HG03460 (cell line): ENCODE measurements at regions not wholly inside any gene's neighbourhood (a gene's known extent, or its start where the extent isn't known, plus 50 kb on each side); places are given as distances from the start of the nearest gene placed in this dataset.

Experiments
- ATAC-seq: cut with Tn5 transposase; IDR thresholded peaks from one replicate; pipeline ENCODE4 v1.9.1; 2021; ENCODE audit not compliant: unreplicated experiment

DNA sequence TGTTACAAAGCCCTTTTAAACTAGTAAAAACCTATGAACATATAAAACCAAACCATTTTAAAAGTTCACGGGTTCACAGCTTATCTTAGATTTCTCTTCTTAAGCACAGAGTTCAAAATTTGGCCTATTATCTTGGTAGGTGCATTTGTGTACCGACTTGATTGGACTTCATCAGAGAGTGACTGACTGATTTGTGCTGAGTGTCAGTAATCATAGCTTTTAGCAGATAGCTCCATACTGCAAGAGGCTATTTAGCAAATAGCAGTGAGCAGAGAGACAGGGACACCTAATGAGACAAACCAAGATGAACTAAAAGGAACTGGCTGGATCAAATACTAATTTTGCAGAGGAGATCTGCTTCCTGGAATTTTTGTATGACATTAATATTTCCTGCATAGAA is 274.5 kb downstream of the PRR16 start:
- no peak for ATAC-seq

- no peak for ATAC-seq
Measured at GRCh38 chr5:120740989-120741388, 276.9 kb downstream of the PRR16 start.

GRCh38 chr5:120748474-120748873 is 284.4 kb downstream of the PRR16 start:
- no peak for ATAC-seq

- ATAC-seq: no peak
Measured at GRCh38 chr5:120749737-120750136, 285.6 kb downstream of the PRR16 start.

- ATAC-seq: no peak
Measured at GRCh38 chr5:120759587-120759986, 295.5 kb downstream of the PRR16 start.

- no peak for ATAC-seq
Measured at GRCh38 chr5:120761986-120762385, 297.9 kb downstream of the PRR16 start.

- no peak for ATAC-seq
Measured at GRCh38 chr5:120765189-120765588, 301.1 kb downstream of the PRR16 start.

DNA sequence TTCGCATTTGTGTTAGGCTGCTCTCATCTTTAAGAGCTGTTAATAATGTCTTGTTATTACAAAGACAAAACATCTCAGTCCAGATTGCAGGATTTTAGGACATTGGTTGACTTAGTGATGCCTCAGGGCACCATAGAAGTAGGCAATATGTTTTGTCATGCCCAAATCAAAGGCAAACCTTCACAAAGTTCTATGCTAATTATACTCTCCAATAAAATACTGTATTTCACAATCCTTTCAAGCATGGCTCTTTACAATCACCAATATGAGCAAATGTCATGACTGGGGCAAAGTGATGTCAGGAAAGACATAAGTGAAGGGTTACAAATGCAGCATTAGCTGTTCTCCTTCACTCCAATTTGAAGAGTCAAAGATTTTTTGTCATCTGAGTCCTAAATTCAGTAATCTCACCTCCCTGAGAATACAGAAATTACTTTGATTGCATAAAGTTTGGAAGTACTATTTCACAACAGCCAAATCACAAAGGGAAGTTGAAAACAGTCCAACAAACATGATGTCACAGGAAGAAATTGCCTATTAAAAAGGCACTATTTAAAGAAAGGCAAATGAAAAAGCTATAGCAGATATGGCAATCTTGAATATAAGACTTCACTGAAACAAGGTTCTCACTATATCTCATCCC is 303.2 kb downstream of the PRR16 start:
- ATAC-seq: no peak

DNA sequence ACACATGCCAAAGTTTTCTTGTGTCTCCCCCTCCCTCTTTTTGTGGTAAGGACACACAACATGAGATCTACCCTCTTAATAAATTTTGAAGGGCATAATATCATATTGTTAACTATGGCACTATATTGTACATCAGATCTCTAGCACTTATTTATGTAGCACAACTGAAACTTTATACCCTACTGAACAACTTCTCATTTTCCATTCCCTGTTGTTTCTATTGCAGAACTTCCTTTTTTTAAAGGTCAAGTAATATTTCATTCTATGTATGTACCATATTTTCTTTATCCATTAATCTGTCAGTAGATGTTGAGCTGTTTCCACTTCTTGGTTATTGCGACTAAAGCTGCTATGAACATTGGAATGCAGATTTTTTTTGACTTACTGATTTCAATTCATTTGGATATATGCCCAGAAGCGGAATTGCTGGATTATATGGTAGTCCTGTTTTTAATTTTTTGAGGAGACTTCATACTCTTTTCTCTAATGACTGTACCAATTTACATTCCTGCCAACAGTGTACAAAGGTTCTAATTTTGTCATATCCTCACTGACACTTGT is 305.3 kb downstream of the PRR16 start:
- no peak for ATAC-seq

DNA sequence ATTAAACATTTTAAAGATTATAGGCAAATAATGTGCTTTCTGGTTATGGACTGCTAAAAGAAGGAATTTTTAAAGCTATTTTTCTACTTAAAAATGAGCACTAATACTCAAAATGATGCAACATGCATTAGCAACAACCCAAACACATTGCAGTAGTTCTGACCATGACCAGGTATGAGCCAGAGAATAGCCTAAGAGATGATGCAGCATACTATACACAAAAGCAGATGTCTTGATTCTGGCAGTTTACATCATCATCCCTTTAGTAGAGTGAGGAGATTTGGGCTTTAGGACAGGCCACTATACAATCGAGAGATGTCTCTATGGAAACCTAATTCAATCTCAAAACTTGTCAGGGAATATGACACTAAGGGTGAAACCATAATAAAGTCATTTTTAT is 307.1 kb downstream of the PRR16 start:
- no peak for ATAC-seq

GRCh38 chr5:120778491-120779484 is 314.7 kb downstream of the PRR16 start:
- ATAC-seq: no peak

DNA sequence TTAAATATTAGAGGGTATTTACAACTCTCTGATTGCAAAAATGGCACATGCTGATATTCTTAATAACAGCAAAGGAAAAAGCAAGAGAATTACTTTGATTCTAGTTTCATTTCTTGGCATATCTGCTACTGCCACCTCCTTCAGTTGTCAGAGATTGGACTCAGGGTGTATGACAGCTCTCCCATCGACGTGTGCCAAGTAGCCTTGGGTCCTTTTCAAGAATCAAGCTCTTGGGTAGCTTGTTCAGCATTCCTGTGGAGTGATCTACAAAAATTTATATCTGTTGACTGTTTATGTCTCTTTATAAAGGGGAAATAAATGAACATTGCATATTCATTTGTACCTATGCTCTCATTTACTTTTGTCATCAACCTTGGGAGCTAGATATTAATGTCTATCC is 315.6 kb downstream of the PRR16 start:
- ATAC-seq: no peak

- no peak for ATAC-seq
Measured at GRCh38 chr5:120788481-120788880, 324.4 kb downstream of the PRR16 start.

- no peak for ATAC-seq
Measured at GRCh38 chr5:120789918-120790317, 325.8 kb downstream of the PRR16 start.

- no peak for ATAC-seq
Measured at GRCh38 chr5:120790339-120790738, 326.2 kb downstream of the PRR16 start.

- no peak for ATAC-seq
Measured at GRCh38 chr5:120792477-120792876, 328.4 kb downstream of the PRR16 start.

DNA sequence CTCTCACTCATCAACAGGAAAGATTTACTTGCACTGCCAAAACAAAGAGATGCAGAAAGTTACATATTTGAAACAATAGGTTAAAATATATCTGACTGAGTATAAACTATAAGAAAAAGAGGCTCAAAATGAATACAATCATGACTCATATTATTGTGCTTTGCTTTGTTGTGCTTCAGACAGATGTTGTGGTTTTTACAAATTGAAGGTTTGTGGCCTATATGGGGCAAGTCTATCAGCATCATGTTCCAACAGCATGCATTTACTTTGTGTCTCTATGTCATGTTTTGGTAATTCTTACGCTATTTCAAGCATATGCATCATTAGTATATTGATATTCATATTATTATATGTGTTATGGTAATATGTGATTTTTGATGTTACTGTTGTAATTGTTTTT is 330.0 kb downstream of the PRR16 start:
- no peak for ATAC-seq

- no peak for ATAC-seq
Measured at GRCh38 chr5:120803282-120803681, 339.2 kb downstream of the PRR16 start.

- no peak for ATAC-seq
Measured at GRCh38 chr5:120805131-120805530, 341.0 kb downstream of the PRR16 start.

GRCh38 chr5:120806202-120806601 is 342.1 kb downstream of the PRR16 start:
- no peak for ATAC-seq

DNA sequence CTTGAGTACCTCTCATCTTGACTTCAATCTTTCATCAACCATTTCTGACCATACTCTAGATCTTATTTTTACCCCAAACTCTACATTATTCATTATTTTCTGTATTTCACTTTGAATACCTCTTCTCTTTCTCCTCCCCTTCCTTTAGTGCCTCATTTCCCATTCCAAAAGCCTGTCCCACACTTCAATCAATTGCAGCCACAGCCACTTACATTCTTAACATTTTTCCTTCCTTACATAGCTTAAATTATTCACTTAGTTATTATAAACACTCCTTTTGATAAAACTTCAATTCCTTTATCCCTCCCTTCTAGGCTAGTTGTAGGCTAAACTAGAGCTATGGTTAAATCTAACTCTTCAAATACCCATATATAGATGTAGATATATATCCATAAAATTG is 344.0 kb downstream of the PRR16 start:
- ATAC-seq: no peak

DNA sequence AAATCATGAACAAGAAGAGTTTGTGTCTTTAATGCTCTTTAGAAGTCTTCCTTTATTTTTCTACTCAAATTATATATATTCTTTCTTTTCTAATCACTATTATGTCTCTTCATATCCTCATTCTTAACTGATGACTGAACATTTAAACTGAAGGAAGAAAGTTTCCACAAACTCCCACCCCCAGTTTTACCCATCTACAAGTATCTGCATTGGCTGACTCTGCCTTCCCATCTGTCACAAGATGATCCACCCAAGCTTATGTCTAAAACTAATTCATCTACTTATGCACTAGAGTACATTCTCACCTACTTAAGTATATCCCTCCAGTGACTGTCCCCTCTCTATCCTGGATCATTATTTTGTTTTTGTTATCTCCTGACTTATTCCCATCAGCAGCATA is 344.5 kb downstream of the PRR16 start:
- ATAC-seq: no peak
